Tibial nerve (tissue), 4 donors: ENCODE measurements at regions not wholly inside any gene's neighbourhood (a gene's known extent, or its start where the extent isn't known, plus 50 kb on each side); places are given as distances from the start of the nearest gene placed in this dataset.

Source experiments
- DNase-seq, 2 donors: peaks; one replicate each; pipeline ENCODE4 v3.0.0-alpha.2; 2019; ENCODE audit warnings: low spot score in 2 of 2
- H3K27ac ChIP-seq, 4 donors: fragments of 200-600 bp; sonication (generic) in 3 of 4; one replicate each; pipeline ENCODE4 v1.5.1; 2017 to 2019; ENCODE audit warnings: mild to moderate bottlenecking in 1 of 4
- H3K27me3 ChIP-seq, 2 donors: fragments of 200-600 bp; sonication (generic) in 1 of 2; one replicate each; pipeline versions ENCODE4 v1.5.1 to v1.6.0; 2017 to 2019
- H3K36me3 ChIP-seq, 3 donors: fragments of 200-600 bp; sonication (generic); one replicate each; pipeline ENCODE4 v1.5.1; 2018 to 2019
- H3K4me1 ChIP-seq, 4 donors: fragments of 200-600 bp; sonication (generic) in 3 of 4; one replicate each; pipeline ENCODE4 v1.5.1; 2017 to 2019
- H3K4me3 ChIP-seq, 4 donors: fragments of 200-600 bp; sonication (generic) in 3 of 4; one replicate each; pipeline ENCODE4 v1.5.1; 2017 to 2019; ENCODE audit warnings: mild to moderate bottlenecking in 1 of 4, moderate library complexity in 1 of 4
- H3K9me3 ChIP-seq, 4 donors: fragments of 200-600 bp; sonication (generic) in 3 of 4; one replicate each; pipeline ENCODE4 v1.5.1; 2017 to 2019
- CTCF ChIP-seq, 5 experiments: fragments of 200-600 bp in 3 of 5; fragments of 450-650 bp in 2 of 5; sonication (generic) in 3 of 5; IDR thresholded peaks; one replicate each; pipeline ENCODE4 v1.5.1; 2016 to 2019; ENCODE audit warnings: antibody characterized with exemption in 5 of 5, mild to moderate bottlenecking in 3 of 5, moderate library complexity in 2 of 5
- EP300 ChIP-seq, 2 donors: sonication (generic); formaldehyde crosslinking; IDR thresholded peaks; one replicate each; pipeline ENCODE4 v1.6.1; 2017; ENCODE audit warnings: antibody characterized with exemption in 2 of 2, mild to moderate bottlenecking in 1 of 2
- POLR2A ChIP-seq, 2 donors: fragments of 450-650 bp; IDR thresholded peaks; one replicate each; pipeline ENCODE4 v1.6.1; 2017; ENCODE audit warnings: antibody characterized with exemption in 2 of 2, mild to moderate bottlenecking in 2 of 2, moderate library complexity in 2 of 2
- WGBS, 2 donors: methylation state at CpG; one replicate each; pipeline ENCODE4 v1.1.5; 2018; 5-methylcytosine and 5-hydroxymethylcytosine counted together

- H3K9me3 ChIP-seq, result peaks cover 0 to 3% (median 0%) of the 10 kb centered on the region in 4 donors
- no peaks in the 10 kb centered on the region for H3K4me1 ChIP-seq
- TF ChIP-seq CTCF (IDR thresholded peaks at IDR 0.05), result no peak
- H3K27ac ChIP-seq, result no peak overlapping the region
- WGBS, 2 donors, result 78 to 91% methylated on average over 11 of the region's 11 CpGs
- H3K4me3 ChIP-seq, result no peak overlapping the region
- H3K27me3 ChIP-seq, result no peaks in the 10 kb centered on the region
- no peaks in the 10 kb centered on the region for H3K36me3 ChIP-seq
- no peak for DNase-seq
Measured at GRCh38 chr2:5587766-5588165, 104.4 kb upstream of the SOX11 start.

GRCh38 chr2:5588601-5589000 is 103.6 kb upstream of the SOX11 start:
- WGBS, 2 donors, result 82 to 93% methylated on average over 1 of the region's 1 CpG
- no peak for TF ChIP-seq CTCF (IDR thresholded peaks at IDR 0.05)
- no peak for TF ChIP-seq EP300 (IDR thresholded peaks at IDR 0.05)
- no peak for TF ChIP-seq POLR2A (IDR thresholded peaks at IDR 0.05)
- no peak for DNase-seq
- H3K4me1 ChIP-seq, result no peaks in the 10 kb centered on the region
- no peak overlapping the region for H3K27ac ChIP-seq
- H3K4me3 ChIP-seq, result no peak overlapping the region
- no peaks in the 10 kb centered on the region for H3K9me3 ChIP-seq
- H3K36me3 ChIP-seq, result no peaks in the 10 kb centered on the region
- no peaks in the 10 kb centered on the region for H3K27me3 ChIP-seq

DNA sequence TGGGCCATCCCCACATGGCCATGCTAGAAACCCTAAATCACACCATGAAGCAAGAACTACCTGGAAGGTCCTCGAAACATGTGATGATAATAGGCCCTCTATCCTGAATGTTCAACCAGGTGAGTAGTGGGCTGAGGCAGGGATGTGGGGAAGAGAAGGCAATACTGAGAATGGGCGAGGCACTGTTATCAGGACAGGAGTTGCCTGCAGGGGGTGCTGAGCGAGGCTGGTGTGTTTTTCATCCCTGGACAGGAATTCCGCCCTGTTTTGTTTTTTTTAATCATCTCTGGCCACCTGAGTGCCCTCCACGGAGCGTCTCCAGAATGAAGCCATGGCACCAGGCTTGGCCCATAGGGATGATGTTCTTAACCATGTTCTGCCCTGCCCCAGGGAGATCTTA is 103.0 kb upstream of the SOX11 start:
- DNase-seq, result no peak
- no peak for TF ChIP-seq CTCF (IDR thresholded peaks at IDR 0.05)
- no peak for TF ChIP-seq POLR2A (IDR thresholded peaks at IDR 0.05)
- TF ChIP-seq EP300 (IDR thresholded peaks at IDR 0.05), result no peak
- no peaks in the 10 kb centered on the region for H3K27me3 ChIP-seq
- no peak overlapping the region for H3K27ac ChIP-seq
- 83 to 91% methylated on average over 6 of the region's 6 CpGs for WGBS, 2 donors
- no peaks in the 10 kb centered on the region for H3K9me3 ChIP-seq
- H3K4me1 ChIP-seq, result no peaks in the 10 kb centered on the region
- no peak overlapping the region for H3K4me3 ChIP-seq
- H3K36me3 ChIP-seq, result no peaks in the 10 kb centered on the region

GRCh38 chr2:5590886-5591285 is 101.3 kb upstream of the SOX11 start:
- no peaks in the 10 kb centered on the region for H3K27me3 ChIP-seq
- H3K4me3 ChIP-seq, result no peak overlapping the region
- no peak for TF ChIP-seq POLR2A (IDR thresholded peaks at IDR 0.05)
- TF ChIP-seq CTCF (IDR thresholded peaks at IDR 0.05), result no peak
- no peak for TF ChIP-seq EP300 (IDR thresholded peaks at IDR 0.05)

DNA sequence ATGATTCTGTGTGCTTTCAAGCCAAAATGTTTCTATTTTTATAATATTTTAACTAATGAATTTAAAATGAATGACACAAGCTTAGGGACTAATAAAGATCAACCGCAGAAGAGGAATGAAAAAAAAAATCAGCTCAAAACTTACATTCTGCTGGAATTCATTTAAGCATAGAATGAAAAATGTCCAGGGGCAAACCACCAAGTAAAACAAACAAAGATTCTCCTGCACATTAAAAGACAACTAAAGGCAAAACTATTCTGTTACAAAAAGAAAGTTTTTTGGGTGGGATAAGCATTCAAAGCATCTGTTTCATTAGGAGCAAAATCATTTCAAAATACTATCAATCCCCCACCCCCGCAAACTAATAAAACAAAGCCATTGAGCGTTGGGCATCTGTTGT is 99.3 kb upstream of the SOX11 start:
- Histone ChIP-seq H3K4me3 (no peak overlapping the region), H3K27ac (no peak overlapping the region), H3K36me3 (no peaks in the 10 kb centered on the region), H3K4me1 (no peaks in the 10 kb centered on the region), H3K27me3 (no peaks in the 10 kb centered on the region), H3K9me3 (no peaks in the 10 kb centered on the region)
- TF ChIP-seq EP300 (IDR thresholded peaks at IDR 0.05), result no peak
- TF ChIP-seq CTCF (IDR thresholded peaks at IDR 0.05), result no peak
- TF ChIP-seq POLR2A (IDR thresholded peaks at IDR 0.05), result no peak
- WGBS, 2 donors, result 38 to 43% methylated on average over 3 of the region's 3 CpGs
- no peak for DNase-seq

More at GRCh38 chr2:5590886-5591285, 101.3 kb upstream of the SOX11 start:
- 66 to 78% methylated on average over 4 to 6 of the region's 6 CpGs for WGBS, 2 donors
- H3K36me3 ChIP-seq, result no peaks in the 10 kb centered on the region
- no peaks in the 10 kb centered on the region for H3K9me3 ChIP-seq
- H3K4me1 ChIP-seq, result no peaks in the 10 kb centered on the region
- H3K27ac ChIP-seq, result no peak overlapping the region
- DNase-seq, result no peak
